Fibroblast of lung (primary cell): ENCODE measurements at regions not wholly inside any gene's neighbourhood (a gene's known extent, or its start where the extent isn't known, plus 50 kb on each side); places are given as distances from the start of the nearest gene placed in this dataset.

Source experiments
- DNase-seq, 2 donors: peaks; one replicate each; pipeline versions ENCODE4 v3.0.0 to v3.0.0-alpha.2; 2010; ENCODE audit warnings: low read depth in 2 of 2
- H2AFZ ChIP-seq: 2 replicates; pipeline ENCODE4 v1.5.1; 2012; ENCODE audit warnings: low read length, control low read depth, inconsistent platforms
- H3K27ac ChIP-seq: 2 replicates; pipeline ENCODE4 v1.5.1; 2011; ENCODE audit warnings: low read length, control low read depth; ENCODE audit not compliant: insufficient read depth
- H3K27me3 ChIP-seq: 2 replicates; pipeline ENCODE4 v1.5.1; 2011; ENCODE audit warnings: mild to moderate bottlenecking, low read length; ENCODE audit not compliant: control insufficient read depth, insufficient read depth
- H3K36me3 ChIP-seq: 2 replicates; pipeline ENCODE4 v1.5.1; 2011; ENCODE audit warnings: low read length; ENCODE audit not compliant: control insufficient read depth, insufficient read depth
- H3K4me1 ChIP-seq: 2 replicates; pipeline ENCODE4 v1.5.1; 2011; ENCODE audit warnings: low read length; ENCODE audit not compliant: control insufficient read depth, insufficient read depth; ENCODE audit errors: extremely low read depth
- H3K4me2 ChIP-seq: 2 replicates; pipeline ENCODE4 v1.5.1; 2011; ENCODE audit warnings: low read length, control low read depth; ENCODE audit not compliant: insufficient read depth; ENCODE audit errors: extremely low read depth
- H3K4me3 ChIP-seq, 4 experiments: fragments of 200-600 bp in 1 of 4; sonication (generic) in 1 of 4; replicated peaks in 1 of 4; 2 replicates each; pipeline ENCODE4 v1.5.1; 2011 to 2016; ENCODE audit warnings: low read length in 4 of 4, low read depth in 3 of 4, mild to moderate bottlenecking in 3 of 4, control low read depth in 2 of 4, inconsistent platforms in 1 of 4, mixed read lengths in 1 of 4; ENCODE audit not compliant: insufficient read depth in 1 of 4; ENCODE audit errors: control extremely low read depth in 1 of 4
- H3K79me2 ChIP-seq: 2 replicates; pipeline ENCODE4 v1.5.1; 2012; ENCODE audit warnings: mild to moderate bottlenecking, low read length, inconsistent platforms; ENCODE audit not compliant: control insufficient read depth, insufficient read depth
- H3K9ac ChIP-seq: 2 replicates; pipeline ENCODE4 v1.5.1; 2011; ENCODE audit warnings: mild to moderate bottlenecking, low read length, control low read depth; ENCODE audit not compliant: insufficient read depth
- H3K9me3 ChIP-seq: 2 replicates; pipeline ENCODE4 v1.5.1; 2012; ENCODE audit warnings: low read depth, low read length; ENCODE audit not compliant: control insufficient read depth, insufficient read depth
- H4K20me1 ChIP-seq: 2 replicates; pipeline ENCODE4 v1.5.1; 2011; ENCODE audit warnings: low read length; ENCODE audit not compliant: control insufficient read depth, insufficient read depth; ENCODE audit errors: extremely low read depth
- EZH2 ChIP-seq: IDR thresholded peaks from 2 replicates; pipeline ENCODE4 v1.5.1; 2012; ENCODE audit warnings: low read length, control low read depth, mild to moderate bottlenecking; ENCODE audit errors: missing control alignments
- TF ChIP-seq, protein P1 (sequence below), 2 donors: IDR thresholded peaks in 1 of 2; conservative IDR thresholded peaks in 1 of 2; 1 replicate in 1 of 2; 2 replicates in 1 of 2; pipeline ENCODE4 v1.5.1; 2011 to 2012; ENCODE audit warnings: low read length in 2 of 2, control low read depth in 1 of 2, inconsistent platforms in 1 of 2, low read depth in 1 of 2, mild to moderate bottlenecking in 1 of 2

DNA sequence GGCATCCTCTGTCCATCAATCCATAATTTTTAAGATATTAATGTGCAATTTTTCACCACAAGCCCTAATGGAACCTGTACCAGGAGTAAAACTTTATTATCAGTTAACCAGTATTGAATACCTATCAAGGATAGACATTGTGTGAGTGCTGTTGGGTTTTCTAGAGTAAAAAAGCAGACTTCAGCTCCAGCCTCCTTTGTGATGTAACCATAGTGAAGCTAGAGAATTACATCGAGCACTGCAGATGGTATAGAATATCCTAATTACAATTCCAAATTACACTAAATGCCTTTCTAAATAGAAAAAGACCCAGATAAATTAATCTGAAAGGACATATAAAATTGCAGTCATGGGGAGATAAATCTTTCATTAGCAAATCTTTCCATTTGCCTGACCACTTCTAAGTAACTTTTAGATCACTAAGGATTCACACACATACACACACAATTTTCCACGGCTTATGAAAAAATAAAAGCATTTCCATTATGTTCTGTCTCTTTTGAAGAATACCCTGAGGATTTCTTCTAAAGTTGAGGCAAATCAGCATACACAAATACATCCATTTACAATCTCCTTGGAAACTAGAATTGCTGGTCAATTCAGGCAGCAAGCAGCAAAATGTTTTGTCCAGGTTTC is 117.1 kb upstream of the TANK start:
- H3K9ac ChIP-seq: no peak overlapping the region
- DNase-seq: no peak

GRCh38 chr2:161044095-161044865 is 115.9 kb upstream of the TANK start:
- DNase-seq: peak in 1 of 2 donors; percentile 85
- Histone ChIP-seq H3K9ac (no peak overlapping the region), H3K27me3 (no peaks in the 10 kb centered on the region), H3K79me2 (no peaks in the 10 kb centered on the region), H4K20me1 (no peaks in the 10 kb centered on the region), H3K4me1 (peaks cover 13% of the 10 kb centered on the region), H3K9me3 (no peaks in the 10 kb centered on the region), H3K27ac (no peak overlapping the region), H3K4me3 (no peak overlapping the region), H2AFZ (no peak overlapping the region), H3K36me3 (no peaks in the 10 kb centered on the region), H3K4me2 (peak overlapping the region; percentile 66)
- TF ChIP-seq, protein P1, sequence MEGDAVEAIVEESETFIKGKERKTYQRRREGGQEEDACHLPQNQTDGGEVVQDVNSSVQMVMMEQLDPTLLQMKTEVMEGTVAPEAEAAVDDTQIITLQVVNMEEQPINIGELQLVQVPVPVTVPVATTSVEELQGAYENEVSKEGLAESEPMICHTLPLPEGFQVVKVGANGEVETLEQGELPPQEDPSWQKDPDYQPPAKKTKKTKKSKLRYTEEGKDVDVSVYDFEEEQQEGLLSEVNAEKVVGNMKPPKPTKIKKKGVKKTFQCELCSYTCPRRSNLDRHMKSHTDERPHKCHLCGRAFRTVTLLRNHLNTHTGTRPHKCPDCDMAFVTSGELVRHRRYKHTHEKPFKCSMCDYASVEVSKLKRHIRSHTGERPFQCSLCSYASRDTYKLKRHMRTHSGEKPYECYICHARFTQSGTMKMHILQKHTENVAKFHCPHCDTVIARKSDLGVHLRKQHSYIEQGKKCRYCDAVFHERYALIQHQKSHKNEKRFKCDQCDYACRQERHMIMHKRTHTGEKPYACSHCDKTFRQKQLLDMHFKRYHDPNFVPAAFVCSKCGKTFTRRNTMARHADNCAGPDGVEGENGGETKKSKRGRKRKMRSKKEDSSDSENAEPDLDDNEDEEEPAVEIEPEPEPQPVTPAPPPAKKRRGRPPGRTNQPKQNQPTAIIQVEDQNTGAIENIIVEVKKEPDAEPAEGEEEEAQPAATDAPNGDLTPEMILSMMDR (conservative IDR thresholded peaks at IDR 0.05 in 1 of 2, IDR thresholded peaks at IDR 0.05 in 1 of 2; ENCODE audit: low read depth in 1 of 2, low read length in 2 of 2): no peak
- TF ChIP-seq EZH2: no peak

More for the DNA sequence above, 117.1 kb upstream of the TANK start:
- Histone ChIP-seq H3K9me3 (no peaks in the 10 kb centered on the region), H3K27me3 (no peaks in the 10 kb centered on the region), H4K20me1 (no peaks in the 10 kb centered on the region), H3K4me1 (peaks cover 13% of the 10 kb centered on the region), H3K27ac (no peak overlapping the region), H2AFZ (no peak overlapping the region), H3K79me2 (no peaks in the 10 kb centered on the region), H3K36me3 (no peaks in the 10 kb centered on the region), H3K4me2 (no peak overlapping the region), H3K4me3 (no peak overlapping the region)
- TF ChIP-seq, protein P1 (conservative IDR thresholded peaks at IDR 0.05 in 1 of 2, IDR thresholded peaks at IDR 0.05 in 1 of 2; ENCODE audit: low read depth in 1 of 2, low read length in 2 of 2): no peak
- TF ChIP-seq EZH2: no peak

GRCh38 chr2:161044921-161045320 is 115.3 kb upstream of the TANK start:
- no peak overlapping the region for H3K9ac ChIP-seq
- peaks cover 13% of the 10 kb centered on the region for H3K4me1 ChIP-seq
- H3K4me2 ChIP-seq: no peak overlapping the region
- no peak overlapping the region for H2AFZ ChIP-seq
- H4K20me1 ChIP-seq: no peaks in the 10 kb centered on the region
- H3K4me3 ChIP-seq: no peak overlapping the region
- no peaks in the 10 kb centered on the region for H3K79me2 ChIP-seq
- no peaks in the 10 kb centered on the region for H3K36me3 ChIP-seq
- DNase-seq: peak in 1 of 2 donors; percentile 89
- no peaks in the 10 kb centered on the region for H3K27me3 ChIP-seq
- TF ChIP-seq EZH2: no peak
- TF ChIP-seq, protein P1 (conservative IDR thresholded peaks at IDR 0.05 in 1 of 2, IDR thresholded peaks at IDR 0.05 in 1 of 2; ENCODE audit: low read depth in 1 of 2, low read length in 2 of 2): no peak
- no peaks in the 10 kb centered on the region for H3K9me3 ChIP-seq
- no peak overlapping the region for H3K27ac ChIP-seq
